SKM-1 treated with dmso at 0.1 percent for 144 hours (cell line): ENCODE measurements at regions not wholly inside any gene's neighbourhood (a gene's known extent, or its start where the extent isn't known, plus 50 kb on each side); places are given as distances from the start of the nearest gene placed in this dataset.
A peak's percentile ranks its signal among the peaks of the same experiment; 100 is the strongest.
"Not testable (repeated sequence)": the region's sequence is repeated elsewhere in the genome, so short reads cannot be mapped to it uniquely, and the experiment has no call there.

Experiments used
- DNase-seq: peaks from one replicate; lab custom pipeline; 2025; ENCODE audit not compliant: unreplicated experiment; lab: John Stamatoyannopoulos, UW

DNA sequence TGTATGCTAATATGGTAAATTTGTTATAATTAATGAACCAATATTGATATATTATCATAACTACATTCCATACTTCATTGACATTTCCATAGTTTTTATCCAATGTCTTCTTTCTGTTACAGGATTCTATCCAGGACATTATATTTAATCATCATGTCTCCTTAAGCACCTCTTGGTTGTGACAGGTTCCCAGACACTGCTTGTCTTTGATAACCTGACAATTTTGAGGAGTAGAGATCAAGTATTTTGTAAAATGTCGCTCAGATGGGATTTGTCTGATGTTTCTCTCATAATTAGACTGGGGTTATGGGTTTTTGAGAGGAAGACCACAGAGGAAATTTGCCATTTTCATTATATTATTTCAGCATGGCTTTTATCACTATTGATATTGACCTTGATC lies 317.4 kb downstream of the PLOD2 start:
- DNase-seq, result no peak

DNA sequence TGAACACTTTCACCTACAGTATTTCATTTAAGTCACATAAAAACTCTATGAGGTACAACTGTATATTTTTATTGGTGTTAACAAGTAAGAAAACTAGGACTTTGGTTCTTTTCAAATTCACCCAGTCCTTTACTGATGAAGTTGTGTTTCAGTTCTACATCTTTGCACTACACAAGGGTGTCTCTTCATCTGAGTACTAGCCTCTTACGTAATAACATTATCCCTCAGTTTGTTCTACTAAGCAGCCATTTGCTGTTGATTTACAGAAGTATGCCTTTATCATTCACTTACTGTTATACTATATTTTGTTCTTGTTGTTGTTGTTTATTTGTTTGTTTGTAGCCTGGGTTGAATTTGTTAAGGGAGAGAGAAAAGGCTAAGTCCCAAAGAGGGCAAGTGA lies 311.9 kb downstream of the PLOD2 start:
- DNase-seq, result peak; percentile 22

DNA sequence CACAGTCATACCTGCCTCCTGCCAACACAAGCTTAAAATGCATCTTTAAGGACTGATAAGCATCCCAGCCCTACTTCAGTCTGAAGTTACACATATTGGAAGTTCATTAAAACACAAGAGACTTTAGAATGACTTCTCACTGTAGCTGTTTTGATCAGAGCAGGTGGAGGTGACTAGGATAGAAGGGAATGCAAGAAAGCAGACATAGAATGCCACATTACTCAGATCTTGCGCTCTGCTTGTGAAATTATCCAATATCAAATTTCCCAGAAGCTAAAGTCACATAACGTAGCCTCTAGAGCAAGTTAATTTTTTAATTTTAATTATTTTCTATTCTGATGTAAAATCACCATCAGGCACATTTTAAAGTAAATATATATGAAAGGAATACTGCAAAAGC lies 306.5 kb downstream of the PLOD2 start:
- DNase-seq, result no peak

DNA sequence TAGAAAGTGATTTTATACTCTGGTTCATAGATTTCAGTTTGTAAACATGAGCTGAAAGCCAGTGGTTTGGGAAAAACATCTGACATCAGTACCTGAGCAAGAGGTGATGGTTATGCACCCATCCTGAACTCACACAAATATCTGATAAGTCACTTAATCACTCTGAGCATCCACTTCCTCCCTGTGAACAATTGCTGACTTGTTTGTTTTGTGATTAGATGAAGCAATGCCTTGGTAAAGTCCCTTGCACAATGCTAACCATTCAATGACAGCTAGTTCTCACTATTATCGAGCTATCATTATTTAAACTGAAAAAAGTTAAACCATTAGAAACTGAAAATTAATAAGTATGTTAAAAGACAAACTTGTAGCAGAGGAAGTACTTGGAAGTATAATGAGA lies 303.0 kb downstream of the PLOD2 start:
- no peak for DNase-seq

DNA sequence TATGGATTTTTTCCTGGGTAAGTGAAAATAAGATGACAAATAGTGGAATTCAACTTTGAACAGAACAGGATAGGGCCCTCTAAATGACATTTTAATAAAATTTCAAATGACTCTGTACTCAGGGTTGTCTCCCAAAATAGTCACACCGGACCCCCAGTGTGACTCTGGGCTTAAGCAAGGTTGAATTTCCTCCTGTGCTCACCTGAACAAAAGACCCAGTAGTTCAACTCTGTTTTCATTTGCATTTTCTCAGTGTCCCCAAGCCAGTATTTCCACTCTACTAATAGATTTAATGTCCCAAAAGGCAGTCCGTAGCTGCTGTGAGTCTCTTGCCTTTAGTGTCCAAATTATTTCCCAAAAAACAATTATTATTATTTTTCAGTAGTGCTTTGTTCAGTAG lies 296.6 kb downstream of the PLOD2 start:
- DNase-seq, result no peak

GRCh38 chr3:145865399-145866018 lies 295.5 kb downstream of the PLOD2 start:
- no peak for DNase-seq

- no peak for DNase-seq
These were observed 291.0 kb downstream of the PLOD2 start for GRCh38 chr3:145869958-145870357.

DNA sequence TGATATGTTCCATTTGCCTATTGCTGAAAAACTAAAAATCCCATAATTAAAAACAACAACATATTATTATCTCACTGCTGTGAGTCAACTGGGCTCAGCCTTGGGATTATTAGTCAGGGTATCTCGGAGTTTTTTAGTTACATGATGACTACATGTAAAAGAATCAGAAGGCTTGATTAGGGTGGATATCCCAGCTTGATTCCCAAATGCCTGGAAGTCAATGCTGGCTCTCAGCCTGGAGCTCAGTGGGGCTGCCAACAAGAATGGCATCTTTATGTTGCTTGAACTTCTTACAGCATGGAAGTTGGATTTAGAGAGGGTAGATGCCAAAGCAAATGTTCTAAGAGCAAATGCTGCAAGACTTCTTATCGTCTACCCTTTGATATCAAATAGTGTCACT lies 278.5 kb downstream of the PLOD2 start:
- DNase-seq, result no peak

- no peak for DNase-seq
These were observed 271.3 kb downstream of the PLOD2 start for GRCh38 chr3:145889730-145890129.

DNA sequence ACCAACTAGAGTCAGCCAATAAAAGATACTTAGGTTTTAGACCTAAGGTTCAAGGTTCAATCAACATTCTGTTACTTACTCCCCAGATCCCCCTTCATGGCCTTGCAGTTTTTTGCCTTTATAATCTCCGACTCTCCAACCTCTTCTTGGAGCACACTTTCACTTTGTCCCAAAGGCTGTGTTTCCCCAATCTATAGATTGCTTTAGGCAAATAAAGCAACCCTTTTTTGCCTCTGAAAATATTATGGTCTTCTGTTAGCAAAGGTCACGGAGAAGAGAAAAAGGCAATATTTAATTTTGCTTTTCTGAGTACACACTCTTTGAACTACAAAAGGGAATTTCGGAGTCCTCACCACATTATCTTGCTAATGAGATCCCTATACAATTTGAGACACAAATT lies 268.1 kb downstream of the PLOD2 start:
- DNase-seq, result no peak

DNA sequence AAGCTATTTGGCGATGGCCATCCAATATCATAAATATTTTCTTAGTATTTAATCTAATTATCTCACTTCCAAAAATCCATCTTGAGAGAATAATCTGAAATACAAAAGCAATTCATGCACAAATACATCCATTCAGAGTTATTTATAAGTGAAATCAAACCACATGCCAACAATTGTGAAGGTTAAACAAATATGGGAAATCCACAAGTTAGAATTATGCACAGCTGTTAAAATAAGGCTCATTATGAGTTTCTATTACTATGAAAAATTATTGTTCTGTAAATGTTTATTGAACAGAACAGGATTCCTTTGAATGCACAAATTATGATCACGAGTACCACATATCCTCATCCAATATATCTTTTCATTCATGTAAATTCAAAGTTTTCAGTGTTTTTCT lies 267.7 kb downstream of the PLOD2 start:
- DNase-seq, result no peak

- no peak for DNase-seq
These were observed 262.5 kb downstream of the PLOD2 start for GRCh38 chr3:145898487-145898886.

DNA sequence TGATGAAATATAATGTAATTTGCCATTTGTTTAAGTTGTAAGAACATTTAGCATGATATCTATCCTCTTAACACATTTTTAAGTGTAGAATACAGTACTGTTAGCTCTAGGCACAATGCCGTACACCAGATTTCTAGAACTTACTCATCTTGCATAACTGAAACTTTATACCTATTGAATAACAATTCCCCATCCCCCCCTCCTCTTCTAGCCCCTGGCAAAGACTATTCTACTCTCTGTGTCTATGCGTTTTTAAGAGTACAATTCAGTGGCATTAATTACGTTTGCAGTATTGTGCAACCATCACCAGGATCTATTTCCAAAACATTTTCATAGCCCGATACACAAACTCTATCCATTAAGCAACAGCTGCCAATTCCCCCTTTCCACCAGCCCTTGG lies 261.7 kb downstream of the PLOD2 start:
- no peak for DNase-seq

- no peak for DNase-seq
These were observed 260.7 kb downstream of the PLOD2 start for GRCh38 chr3:145900056-145900829.

DNA sequence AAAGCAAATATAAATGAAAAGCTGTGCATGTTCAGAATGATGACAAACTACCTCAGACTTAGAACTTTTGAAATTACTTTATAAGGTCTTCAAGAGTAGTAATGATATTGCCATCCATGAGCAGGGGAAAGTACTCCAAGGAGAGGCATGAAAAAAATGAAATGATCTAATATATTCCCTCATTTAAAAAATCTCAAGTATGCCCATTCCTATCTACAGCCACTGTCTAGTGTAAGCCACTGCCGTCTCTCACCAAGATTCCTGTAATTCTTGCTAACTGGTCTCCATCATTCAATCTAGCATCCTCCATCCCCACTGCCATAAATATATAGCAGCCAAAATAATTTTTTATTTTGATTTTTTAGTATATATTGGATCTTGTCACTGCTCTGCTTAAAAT lies 258.8 kb downstream of the PLOD2 start:
- DNase-seq, result no peak

- DNase-seq, result no peak
These were observed 257.4 kb downstream of the PLOD2 start for GRCh38 chr3:145903472-145904013.

GRCh38 chr3:145904138-145904537 lies 256.8 kb downstream of the PLOD2 start:
- DNase-seq, result no peak

GRCh38 chr3:145906301-145906700 lies 254.7 kb downstream of the PLOD2 start:
- DNase-seq, result no peak

- DNase-seq, result no peak
These were observed 254.2 kb downstream of the PLOD2 start for GRCh38 chr3:145906755-145907154.

DNA sequence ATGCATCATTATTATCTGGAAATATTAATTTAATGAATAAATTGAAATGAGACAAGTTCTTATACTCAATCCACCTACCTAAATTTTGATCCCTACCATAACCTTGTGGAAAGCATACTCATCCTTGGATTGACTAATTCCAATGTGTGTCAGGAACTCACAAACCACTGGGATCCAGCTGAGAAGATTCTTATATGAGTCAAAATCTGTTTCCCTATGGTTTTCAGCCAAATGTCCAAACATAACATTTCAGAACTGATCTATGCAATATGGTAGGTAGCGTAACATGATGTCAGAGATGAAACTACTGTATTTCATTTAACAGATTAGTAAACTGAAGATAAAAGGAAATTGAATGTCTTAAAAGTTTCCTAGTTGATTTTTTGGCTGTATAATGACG lies 250.0 kb downstream of the PLOD2 start:
- no peak for DNase-seq

GRCh38 chr3:145915787-145916186 lies 245.2 kb downstream of the PLOD2 start:
- DNase-seq, result no peak

DNA sequence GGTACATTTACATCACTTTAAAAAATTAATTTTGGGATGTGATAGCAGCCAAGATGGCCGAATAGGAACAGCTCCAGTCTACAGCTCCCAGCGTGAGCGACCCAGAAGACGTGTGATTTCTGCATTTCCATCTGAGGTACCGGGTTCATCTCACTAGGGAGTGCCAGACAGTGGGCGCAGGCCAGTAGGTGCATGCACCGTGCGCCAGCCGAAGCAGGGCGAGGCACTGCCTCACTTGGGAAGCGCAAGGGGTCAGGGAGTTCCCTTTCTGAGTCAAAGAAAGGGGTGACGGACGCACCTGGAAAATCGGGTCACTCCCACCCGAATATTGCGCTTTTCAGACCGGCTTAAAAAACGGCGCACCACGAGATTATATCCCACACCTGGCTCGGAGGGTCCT lies 233.2 kb downstream of the PLOD2 start:
- DNase-seq, result not testable (repeated sequence)

GRCh38 chr3:145936971-145937370 lies 224.0 kb downstream of the PLOD2 start:
- no peak for DNase-seq
